Fibroblast of the aortic adventitia (primary cell): ENCODE measurements at regions not wholly inside any gene's neighbourhood (a gene's known extent, or its start where the extent isn't known, plus 50 kb on each side); places are given as distances from the start of the nearest gene placed in this dataset.
A peak's percentile ranks its signal among the peaks of the same experiment; 100 is the strongest.

Experiments
- DNase-seq: peaks from one replicate; pipeline ENCODE4 v3.0.0-alpha.2; 2010; ENCODE audit warnings: low read depth
- H3K4me3 ChIP-seq: 2 replicates; pipeline ENCODE4 v1.5.1; 2011; ENCODE audit warnings: low read depth, mild to moderate bottlenecking, control low read depth, low read length, moderate library complexity
- CTCF ChIP-seq: IDR thresholded peaks from 2 replicates; pipeline ENCODE4 v1.5.1; 2011; ENCODE audit warnings: mild to moderate bottlenecking, low read length, control low read depth, inconsistent platforms; ENCODE audit not compliant: insufficient read depth

- TF ChIP-seq CTCF = no peak
- no peak for DNase-seq
- no peak overlapping the region for H3K4me3 ChIP-seq
Measured at GRCh38 chrX:22538580-22538979, 265.9 kb downstream of the CBLL2 start.

- H3K4me3 ChIP-seq = no peak overlapping the region
- DNase-seq = peak; percentile 19
- TF ChIP-seq CTCF = no peak
Measured at GRCh38 chrX:22541926-22542325, 269.2 kb downstream of the CBLL2 start.

GRCh38 chrX:22542641-22543040 lies 269.9 kb downstream of the CBLL2 start:
- TF ChIP-seq CTCF = no peak
- no peak overlapping the region for H3K4me3 ChIP-seq
- peak; percentile 31 for DNase-seq

- DNase-seq = peak; percentile 51
- H3K4me3 ChIP-seq = no peak overlapping the region
- no peak for TF ChIP-seq CTCF
Measured at GRCh38 chrX:22559506-22559905, 286.8 kb downstream of the CBLL2 start.

GRCh38 chrX:22575161-22575845 lies 302.6 kb downstream of the CBLL2 start:
- H3K4me3 ChIP-seq = no peak overlapping the region
- peak; percentile 65 for DNase-seq
- TF ChIP-seq CTCF = no peak

- DNase-seq = peak; percentile 72
- H3K4me3 ChIP-seq = no peak overlapping the region
- no peak for TF ChIP-seq CTCF
Measured at GRCh38 chrX:22577181-22577580, 304.5 kb downstream of the CBLL2 start.

- no peak for DNase-seq
- H3K4me3 ChIP-seq = no peak overlapping the region
- TF ChIP-seq CTCF = no peak
Measured at GRCh38 chrX:22585831-22586230, 313.1 kb downstream of the CBLL2 start.
